ENCODE measurements at regions not wholly inside any gene's neighbourhood (a gene's known extent, or its start where the extent isn't known, plus 50 kb on each side); places are given as distances from the start of the nearest gene placed in this dataset.

DNA sequence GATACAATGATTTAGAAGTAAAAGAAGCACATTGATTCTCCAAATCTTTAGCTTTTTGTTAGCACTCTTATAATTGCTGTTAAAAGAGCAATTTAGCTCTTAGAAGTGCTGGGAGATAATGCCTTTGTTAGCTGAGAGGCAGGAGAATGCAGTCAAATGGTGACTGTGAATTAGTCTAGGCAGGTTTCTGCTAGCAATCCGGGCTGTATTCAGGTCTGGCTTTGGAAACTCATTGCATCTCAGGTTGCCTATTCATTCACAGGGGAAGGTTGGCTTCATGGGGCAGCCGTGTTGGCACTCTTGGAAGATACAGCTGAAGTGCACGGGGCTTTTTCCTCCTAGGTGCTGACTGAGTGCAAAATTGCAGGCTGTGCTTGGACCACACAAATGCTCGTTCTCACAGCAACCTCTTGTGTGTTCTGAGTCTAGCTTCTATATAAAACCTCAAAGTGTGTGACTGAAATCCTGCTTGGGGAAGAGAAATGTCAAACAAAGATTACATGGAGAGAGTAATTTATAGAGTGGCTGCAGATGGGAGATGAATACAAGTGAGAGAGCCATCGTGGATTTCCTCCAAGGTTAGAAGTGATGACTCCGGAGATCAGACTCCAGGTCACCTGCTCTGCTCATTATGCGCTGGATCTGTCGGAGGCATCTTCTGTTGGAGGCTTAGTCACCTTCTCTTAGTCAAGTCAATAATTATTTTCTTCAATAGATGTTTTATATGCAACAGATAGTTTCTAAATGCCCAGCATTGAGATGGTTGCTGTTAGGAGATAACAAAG is 167.8 kb downstream of the PMAIP1 start:
- TF ChIP-seq GABPA (IDR thresholded peaks at IDR 0.05; ENCODE audit: low read depth) (no peak), POLR2AphosphoS5 (IDR thresholded peaks at IDR 0.05; ENCODE audit: low read depth) (no peak)
- TF ChIP-seq, protein P1, sequence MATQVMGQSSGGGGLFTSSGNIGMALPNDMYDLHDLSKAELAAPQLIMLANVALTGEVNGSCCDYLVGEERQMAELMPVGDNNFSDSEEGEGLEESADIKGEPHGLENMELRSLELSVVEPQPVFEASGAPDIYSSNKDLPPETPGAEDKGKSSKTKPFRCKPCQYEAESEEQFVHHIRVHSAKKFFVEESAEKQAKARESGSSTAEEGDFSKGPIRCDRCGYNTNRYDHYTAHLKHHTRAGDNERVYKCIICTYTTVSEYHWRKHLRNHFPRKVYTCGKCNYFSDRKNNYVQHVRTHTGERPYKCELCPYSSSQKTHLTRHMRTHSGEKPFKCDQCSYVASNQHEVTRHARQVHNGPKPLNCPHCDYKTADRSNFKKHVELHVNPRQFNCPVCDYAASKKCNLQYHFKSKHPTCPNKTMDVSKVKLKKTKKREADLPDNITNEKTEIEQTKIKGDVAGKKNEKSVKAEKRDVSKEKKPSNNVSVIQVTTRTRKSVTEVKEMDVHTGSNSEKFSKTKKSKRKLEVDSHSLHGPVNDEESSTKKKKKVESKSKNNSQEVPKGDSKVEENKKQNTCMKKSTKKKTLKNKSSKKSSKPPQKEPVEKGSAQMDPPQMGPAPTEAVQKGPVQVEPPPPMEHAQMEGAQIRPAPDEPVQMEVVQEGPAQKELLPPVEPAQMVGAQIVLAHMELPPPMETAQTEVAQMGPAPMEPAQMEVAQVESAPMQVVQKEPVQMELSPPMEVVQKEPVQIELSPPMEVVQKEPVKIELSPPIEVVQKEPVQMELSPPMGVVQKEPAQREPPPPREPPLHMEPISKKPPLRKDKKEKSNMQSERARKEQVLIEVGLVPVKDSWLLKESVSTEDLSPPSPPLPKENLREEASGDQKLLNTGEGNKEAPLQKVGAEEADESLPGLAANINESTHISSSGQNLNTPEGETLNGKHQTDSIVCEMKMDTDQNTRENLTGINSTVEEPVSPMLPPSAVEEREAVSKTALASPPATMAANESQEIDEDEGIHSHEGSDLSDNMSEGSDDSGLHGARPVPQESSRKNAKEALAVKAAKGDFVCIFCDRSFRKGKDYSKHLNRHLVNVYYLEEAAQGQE (IDR thresholded peaks at IDR 0.05; ENCODE audit: insufficient replicate concordance, low read depth), result no peak
- TF ChIP-seq, protein P2, sequence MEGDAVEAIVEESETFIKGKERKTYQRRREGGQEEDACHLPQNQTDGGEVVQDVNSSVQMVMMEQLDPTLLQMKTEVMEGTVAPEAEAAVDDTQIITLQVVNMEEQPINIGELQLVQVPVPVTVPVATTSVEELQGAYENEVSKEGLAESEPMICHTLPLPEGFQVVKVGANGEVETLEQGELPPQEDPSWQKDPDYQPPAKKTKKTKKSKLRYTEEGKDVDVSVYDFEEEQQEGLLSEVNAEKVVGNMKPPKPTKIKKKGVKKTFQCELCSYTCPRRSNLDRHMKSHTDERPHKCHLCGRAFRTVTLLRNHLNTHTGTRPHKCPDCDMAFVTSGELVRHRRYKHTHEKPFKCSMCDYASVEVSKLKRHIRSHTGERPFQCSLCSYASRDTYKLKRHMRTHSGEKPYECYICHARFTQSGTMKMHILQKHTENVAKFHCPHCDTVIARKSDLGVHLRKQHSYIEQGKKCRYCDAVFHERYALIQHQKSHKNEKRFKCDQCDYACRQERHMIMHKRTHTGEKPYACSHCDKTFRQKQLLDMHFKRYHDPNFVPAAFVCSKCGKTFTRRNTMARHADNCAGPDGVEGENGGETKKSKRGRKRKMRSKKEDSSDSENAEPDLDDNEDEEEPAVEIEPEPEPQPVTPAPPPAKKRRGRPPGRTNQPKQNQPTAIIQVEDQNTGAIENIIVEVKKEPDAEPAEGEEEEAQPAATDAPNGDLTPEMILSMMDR (IDR thresholded peaks at IDR 0.05; ENCODE audit: insufficient read depth, low read length), result no peak

Data from HL-60 (cell line).